ENCODE measurements at regions not wholly inside any gene's neighbourhood (a gene's known extent, or its start where the extent isn't known, plus 50 kb on each side); places are given as distances from the start of the nearest gene placed in this dataset.
A peak's percentile ranks its signal among the peaks of the same experiment; 100 is the strongest.

DNA sequence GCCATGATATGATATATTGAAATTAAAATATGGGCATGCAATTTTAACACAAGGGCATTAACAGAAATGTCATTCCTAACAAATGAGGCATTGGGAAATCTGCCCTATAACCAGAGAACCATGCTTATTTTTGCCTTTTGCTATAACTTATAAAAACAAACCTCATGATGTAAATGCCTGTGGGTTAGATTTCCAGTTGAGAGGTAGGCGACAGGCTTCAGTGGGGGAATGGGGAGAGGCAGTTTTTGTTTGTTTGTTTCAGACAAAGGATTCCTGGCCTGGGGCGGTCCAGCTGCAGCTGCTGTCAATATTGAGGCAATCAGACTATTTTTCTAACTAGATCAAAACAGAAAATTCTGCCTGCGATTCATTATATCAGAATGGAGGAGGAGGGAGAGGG is 490.4 kb upstream of the CFAP20DC start:
- no peak for DNase-seq

DNA sequence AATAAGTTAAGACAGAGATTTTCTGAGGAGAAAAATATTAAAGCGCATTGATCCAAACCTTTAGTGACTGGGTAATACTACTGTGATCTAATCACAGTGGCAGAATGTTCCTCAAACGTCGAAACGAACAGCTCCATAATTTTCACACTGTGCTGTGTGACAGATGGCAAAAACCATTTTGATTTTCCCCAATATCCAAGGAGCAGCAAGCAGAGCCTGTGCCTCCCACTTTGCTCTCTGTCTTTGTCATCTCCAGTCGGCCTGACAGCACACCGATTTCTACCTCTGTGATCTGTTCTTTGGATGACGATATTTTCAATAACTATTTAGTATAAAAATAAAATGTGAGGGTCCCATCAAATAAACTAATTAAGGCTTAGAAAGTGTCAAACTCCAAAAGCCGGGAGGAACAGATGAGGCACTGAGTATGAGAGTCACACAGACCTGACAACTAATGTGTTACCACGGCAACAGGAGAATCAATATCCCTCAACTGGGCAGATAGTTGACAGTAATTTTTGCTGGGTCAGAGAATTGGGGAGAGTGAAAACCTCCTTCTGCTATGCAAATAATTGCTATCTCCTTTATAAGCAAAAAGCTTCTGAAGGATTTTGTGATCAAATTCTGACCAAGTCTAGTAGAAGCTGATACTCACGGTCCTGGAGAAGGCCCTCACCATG is 489.1 kb upstream of the CFAP20DC start:
- no peak for DNase-seq

DNA sequence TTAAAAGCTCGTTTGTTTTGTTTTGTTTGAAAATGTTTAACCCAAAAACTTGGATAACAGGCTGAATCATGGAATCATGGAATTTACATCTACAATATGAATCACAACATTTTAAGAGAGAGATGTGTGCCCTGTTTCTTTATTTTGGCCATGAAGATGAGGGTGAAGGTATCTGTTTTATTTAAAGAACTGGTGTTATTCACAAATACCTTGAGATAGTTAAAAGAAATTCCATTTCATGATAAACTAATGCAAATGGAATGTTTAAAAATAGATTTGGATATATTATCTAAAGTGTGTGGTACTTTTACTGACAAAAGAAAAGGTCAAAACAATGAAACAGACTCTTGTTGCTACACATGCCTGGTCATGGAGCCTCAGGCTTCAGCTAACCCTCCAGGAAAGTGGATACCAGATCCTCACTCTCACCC is 486.0 kb upstream of the CFAP20DC start:
- no peak for DNase-seq

- DNase-seq, result no peak
Measured at GRCh38 chr3:59531994-59532393, 482.2 kb upstream of the CFAP20DC start.

- DNase-seq, result no peak
Measured at GRCh38 chr3:59531066-59531745, 481.4 kb upstream of the CFAP20DC start.

- no peak for DNase-seq
Measured at GRCh38 chr3:59528251-59528650, 478.4 kb upstream of the CFAP20DC start.

- no peak for DNase-seq
Measured at GRCh38 chr3:59527493-59527892, 477.7 kb upstream of the CFAP20DC start.

DNA sequence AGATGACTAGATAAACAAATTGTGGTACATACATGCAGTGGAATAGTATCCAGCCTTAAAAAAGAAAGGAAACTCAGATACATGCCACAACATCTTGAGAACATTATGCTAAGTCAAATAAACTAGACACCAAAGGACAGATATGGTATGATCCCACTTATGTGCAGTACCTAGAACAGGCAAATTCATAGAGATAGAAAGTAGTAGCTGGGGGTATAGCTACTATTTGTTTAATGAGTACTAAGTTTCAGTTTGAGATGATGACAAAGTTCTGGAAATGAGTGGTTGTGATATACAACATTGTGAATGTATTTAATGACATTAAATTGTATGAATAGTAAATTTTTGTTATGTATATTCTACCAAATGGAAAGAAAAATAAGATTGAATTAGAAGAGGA is 477.2 kb upstream of the CFAP20DC start:
- no peak for DNase-seq

GRCh38 chr3:59522550-59522949 is 472.7 kb upstream of the CFAP20DC start:
- DNase-seq, result no peak

DNA sequence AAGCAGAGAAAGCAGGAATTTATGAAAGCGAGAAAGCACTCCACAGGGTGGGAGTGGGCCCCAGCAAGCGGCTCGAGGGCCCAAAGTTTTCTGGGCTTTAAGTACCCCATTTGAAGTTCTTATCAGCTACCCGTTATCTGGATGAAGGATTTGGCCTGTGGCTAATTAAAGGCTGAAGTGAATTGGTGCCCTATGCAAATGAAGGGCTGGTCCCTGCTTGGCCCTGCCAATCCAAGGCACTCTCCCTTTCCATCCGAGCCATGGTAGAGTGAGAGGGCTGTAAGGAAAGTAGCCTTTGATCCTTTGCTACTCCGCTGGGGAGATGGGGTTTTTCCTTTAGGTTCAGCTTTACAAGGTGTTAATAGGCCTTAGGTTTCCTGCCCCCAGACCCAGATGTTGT is 469.3 kb upstream of the CFAP20DC start:
- DNase-seq, result no peak

DNA sequence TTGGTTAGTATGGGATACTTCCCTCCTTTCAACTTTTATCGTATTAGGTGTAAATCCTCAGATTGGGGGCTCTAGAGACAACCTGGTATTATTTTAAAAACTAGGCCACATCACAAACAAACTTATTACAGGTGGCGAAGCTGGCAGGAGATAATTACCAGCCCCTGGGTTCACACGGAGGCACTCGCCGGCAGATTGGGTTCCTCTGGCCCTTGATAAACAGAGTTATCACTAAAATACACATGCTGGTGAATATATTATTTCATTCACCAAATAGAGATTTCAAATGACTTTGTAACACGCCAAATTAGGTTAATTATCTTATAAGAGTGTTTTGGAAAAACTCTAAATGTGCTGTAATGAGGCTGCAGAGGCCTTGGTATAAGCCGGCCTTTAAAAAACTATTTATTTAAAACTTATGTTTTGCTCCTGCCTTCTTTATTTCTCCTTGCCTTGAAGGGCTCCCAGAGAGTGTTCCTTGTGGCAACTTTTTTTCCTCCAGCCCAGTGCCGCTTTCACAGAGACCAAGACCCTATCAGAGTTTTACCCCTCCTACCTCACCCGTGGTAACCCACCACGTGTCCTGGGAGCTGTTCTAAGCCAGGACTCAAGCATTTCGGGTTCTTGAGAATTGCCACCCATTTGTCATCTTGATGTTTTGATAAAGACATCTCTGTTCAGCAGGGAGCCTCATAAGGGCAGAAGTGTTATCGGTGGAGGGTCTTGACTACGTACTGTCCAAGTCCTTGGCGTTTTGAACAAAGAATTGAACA is 468.6 kb upstream of the CFAP20DC start:
- DNase-seq, result no peak

DNA sequence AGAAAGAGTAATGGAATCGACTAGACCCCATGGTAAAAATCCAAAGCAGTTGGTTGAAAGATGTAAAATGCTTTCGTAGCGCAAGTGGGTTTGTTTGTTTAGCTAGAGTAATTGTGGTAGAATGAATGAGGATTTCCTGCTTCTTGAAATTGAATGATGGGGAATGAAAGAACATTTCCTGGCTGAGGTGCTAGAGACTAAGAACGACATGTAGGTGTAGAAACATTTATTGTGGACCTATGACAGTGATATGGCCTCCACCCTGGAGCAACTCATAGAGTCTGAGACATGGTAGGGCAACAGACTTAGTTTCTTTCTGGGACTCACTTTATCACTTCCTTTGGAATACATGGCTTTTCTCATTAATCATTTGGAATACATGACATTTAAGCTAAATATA is 467.6 kb upstream of the CFAP20DC start:
- DNase-seq, result no peak

DNA sequence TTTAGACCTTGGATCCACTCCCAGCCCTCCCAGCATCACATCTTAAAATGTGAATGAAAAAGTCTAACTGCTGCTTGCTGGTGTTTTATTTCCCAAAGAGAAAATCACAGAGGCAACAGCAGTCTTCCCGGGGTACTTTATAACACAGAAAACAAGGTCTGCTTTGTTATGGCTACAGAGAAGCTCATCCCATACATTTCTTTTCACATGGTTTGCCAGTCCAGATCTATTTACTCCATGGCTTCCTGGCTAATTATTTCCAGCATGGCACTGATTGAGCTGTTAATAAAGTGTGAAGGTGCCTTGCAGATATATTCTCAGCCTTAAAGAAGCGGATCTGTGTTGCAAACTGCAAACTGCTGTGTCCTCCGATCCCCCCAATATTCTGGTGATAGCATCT is 466.1 kb upstream of the CFAP20DC start:
- DNase-seq, result no peak

DNA sequence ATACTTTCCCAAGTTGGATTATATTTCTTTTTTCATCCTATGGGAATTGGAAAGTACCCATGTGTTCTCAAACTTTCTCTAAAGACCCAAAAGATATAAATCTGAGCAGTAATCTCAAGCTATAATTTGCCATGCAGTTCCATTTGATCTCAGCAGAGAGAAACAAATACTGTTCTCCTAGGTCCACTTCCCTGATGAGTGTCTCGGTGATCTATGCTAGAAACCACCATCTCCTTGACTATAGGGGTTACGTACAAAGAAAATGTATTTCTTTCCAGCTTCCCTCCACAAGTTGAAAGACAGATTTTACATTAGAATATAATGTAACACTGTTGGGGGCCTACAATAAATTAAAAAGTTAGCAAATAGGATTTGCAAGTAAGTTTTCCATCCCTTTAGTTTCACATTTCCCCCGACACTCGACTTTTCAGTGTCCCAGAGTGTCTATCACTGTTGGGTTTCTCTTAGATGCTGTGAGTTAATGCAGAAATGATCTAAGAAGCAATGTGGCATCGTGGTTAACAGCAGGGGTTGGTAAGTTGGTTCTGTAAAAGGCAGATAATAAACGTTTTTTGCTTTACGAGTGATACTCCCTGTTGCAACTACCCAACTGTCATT is 465.1 kb upstream of the CFAP20DC start:
- DNase-seq, result no peak

DNA sequence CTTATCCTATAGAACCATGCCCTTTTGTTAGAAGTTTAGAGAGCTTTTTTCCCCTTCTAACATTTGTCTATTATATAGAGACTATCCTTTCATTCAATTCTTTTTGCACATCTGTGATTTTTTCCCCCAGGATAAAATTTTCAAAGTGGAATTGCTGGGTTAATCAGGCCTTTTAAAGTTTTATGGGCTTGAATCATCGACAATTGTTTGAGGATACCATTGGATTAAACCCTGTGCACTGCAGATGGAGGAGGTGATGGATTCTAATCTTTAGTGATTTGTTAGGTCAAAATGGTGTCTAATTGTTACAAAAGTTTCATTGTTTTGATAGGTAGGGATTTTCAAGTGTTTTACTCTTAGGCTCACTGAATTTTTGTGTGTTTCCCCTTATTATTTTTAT is 463.7 kb upstream of the CFAP20DC start:
- no peak for DNase-seq

- DNase-seq, result peak; percentile 19 to 24
Measured at GRCh38 chr3:59512066-59512465, 462.2 kb upstream of the CFAP20DC start.

DNA sequence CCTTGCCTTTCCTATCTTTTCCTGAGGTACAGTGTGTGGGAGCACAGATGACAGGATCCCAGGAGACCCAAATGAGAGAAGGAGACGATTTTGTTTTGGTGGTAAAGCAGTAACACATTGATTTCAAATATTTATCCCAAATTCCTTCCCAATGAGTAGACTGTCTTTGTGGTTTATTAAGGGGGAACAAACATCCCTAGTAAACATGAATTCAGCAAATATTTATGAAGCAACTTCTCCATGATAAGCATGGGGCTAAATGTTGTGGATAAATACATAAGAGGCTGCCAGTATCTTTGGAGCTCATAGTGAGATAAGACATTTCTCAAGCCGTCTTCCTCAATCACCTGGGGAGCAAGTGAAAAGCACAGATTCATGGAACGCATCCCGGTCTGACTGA is 460.8 kb upstream of the CFAP20DC start:
- no peak for DNase-seq

GRCh38 chr3:59508273-59508672 is 458.4 kb upstream of the CFAP20DC start:
- no peak for DNase-seq

DNA sequence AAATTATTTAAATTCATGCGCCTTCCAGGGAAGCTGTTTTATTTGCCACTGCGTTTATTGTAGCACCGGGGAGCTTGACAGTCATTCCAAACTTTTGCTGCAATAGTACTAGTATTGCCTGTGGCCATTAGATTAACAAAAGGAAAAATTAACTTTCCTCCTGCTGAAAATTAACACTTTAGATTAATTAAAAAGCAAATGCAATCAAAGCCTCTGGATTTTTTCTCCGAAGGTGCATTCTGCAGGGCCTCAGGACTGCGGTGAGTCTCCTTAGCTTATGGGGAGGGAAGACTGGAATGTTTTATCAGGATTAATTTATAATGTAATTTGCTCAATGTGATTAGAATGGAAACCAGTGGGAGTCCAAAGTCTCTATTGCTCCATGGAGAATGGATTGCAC is 456.4 kb upstream of the CFAP20DC start:
- no peak for DNase-seq

DNA sequence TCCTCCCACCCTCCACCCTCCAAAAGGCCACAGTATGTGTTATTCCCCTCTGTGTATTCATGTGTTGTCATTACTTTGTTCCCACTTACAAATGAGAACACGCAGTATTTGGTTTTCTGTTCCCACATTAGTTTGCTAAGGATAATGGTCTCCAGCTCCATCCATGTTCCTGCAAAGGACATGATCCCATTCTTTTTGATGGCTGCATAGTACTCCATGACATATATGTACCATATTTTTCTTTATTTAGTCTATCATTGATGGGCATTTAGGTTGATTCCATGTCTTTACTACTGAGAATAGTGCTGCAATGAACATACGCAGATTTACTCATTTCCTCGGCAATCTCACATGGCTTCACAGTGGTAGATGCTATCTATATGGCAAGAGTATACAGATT is 453.6 kb upstream of the CFAP20DC start:
- DNase-seq, result no peak

GRCh38 chr3:59502806-59503205 is 453.0 kb upstream of the CFAP20DC start:
- peak; percentile 34 to 49 for DNase-seq

DNA sequence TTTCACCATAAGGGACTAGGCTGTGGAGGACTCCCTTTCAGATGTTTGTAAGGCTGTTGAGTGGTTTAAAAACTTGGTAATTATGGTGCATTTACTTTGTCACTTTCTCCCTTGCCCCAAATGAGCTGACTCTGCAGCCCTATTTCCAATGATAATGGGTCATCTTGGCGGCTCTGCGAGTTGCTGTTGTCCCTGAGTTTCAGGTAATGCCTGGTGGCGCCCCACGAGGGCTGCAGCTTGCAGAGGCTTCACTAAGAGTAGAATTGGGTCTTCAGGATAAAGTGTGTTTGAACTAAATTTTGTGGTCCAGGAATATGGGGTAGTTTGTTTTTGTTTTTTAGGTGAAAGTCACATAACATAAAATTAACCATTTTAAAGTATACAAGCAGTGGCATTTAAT is 450.1 kb upstream of the CFAP20DC start:
- DNase-seq, result no peak

GRCh38 chr3:59499000-59499399 is 449.2 kb upstream of the CFAP20DC start:
- DNase-seq, result no peak

DNA sequence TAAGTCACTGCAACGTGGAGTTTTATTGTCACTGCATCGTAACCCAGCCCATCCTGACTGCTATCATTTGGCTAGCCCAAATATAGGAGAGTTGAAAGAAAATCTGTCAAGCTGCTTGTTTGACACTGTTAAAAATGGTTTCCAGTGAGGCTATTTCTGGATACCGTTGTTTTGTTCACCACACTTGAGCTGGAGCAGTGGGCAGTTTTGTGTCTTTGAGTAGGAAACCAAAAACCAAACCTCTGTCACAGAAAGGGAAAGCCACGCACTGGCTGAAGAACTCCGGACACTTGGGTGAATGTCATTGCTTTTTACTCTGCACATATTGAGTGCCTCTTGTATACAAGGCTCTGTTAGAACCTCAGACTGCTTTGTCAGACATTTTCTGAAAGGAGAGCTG is 446.4 kb upstream of the CFAP20DC start:
- no peak for DNase-seq
